Fibroblast of pulmonary artery (primary cell): ENCODE measurements at regions not wholly inside any gene's neighbourhood (a gene's known extent, or its start where the extent isn't known, plus 50 kb on each side); places are given as distances from the start of the nearest gene placed in this dataset.
"Not testable (repeated sequence)": the region's sequence is repeated elsewhere in the genome, so short reads cannot be mapped to it uniquely, and the experiment has no call there.

Source experiments
- DNase-seq: peaks from one replicate; pipeline ENCODE4 v3.0.0-alpha.2; 2010; ENCODE audit warnings: low read depth
- H3K4me3 ChIP-seq: replicated peaks from 2 replicates; pipeline ENCODE4 v1.5.1; 2011; ENCODE audit warnings: low read depth, mild to moderate bottlenecking, control low read depth, low read length, moderate library complexity
- TF ChIP-seq, protein P1 (sequence below): IDR thresholded peaks from 2 replicates; pipeline ENCODE4 v1.5.1; 2011; ENCODE audit warnings: mild to moderate bottlenecking, control low read depth, low read length, inconsistent platforms; ENCODE audit errors: missing control alignments

DNA sequence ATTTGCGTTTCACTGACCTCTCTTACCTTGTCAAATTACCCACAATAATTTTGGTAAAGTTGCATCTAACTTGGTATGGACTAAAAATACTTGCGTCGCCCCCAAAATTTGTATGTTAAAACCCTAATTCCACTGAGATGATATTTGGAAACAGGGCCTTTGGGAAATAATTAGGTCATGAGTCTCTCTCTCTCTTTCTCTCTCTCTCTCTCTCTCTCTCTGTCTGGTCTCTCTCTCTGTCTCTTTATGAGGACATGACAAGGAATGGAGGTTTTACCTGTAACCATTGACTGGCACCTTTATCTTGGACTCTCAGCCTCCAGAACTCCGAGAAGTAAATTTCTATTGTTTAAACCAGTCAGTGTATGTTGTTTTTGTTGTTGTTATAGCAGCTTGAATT, 111.5 kb upstream of the BDP1 start:
- not testable (repeated sequence) for H3K4me3 ChIP-seq, DNase-seq

GRCh38 chr5:71372601-71373000, 82.8 kb upstream of the BDP1 start:
- DNase-seq, H3K4me3 ChIP-seq: not testable (repeated sequence)

DNA sequence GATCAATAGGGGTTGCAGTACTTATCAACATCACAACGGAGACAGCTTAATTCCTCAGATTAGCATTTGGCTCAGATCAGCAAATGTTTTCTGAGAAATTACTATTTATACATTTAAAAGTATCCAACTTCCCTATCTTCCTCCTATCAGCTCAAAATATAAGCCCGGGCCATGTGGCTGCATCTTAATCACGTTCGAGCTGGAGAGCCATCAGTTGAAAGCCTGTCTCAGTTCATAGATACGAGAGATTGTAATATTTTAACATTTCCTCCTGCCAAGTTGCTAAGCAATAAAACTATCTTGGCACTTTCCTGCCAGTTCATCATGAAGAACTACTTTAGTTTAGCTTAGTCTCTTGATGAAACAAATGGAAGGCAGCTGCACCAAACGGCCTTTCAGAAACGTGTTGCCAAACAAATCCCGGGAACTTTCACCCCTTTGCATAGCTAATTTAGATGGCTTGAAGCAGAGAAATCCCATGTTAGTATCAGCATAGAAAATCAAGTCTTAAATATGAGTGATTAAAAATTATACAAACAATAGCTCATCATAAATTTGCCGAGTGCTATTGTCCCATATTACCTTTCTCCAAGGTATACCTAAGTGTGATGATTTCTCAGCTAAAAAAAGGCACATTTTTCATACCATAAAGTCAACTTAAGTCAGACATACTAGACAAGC, 82.3 kb upstream of the BDP1 start:
- H3K4me3 ChIP-seq, result not testable (repeated sequence)

DNA sequence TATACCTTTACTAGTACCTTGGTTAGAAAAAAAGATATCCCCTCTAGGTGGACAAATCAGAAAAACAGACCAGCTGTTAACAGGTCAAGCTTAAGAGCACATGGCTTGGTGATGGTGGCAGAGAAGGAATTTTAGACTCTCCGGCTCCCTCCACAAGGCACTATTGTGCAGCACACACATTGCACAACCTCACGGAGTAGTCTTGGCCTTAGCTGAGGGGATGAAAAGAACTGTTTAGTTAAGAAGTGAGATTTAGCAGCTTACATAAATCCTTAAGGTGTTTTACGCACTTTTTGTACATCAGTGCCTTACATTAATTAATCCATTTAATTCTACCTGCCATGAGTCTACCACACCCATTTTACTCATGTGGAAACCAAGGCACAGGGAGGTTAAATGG, 71.2 kb upstream of the BDP1 start:
- not testable (repeated sequence) for DNase-seq, H3K4me3 ChIP-seq

More for the DNA sequence above, 82.3 kb upstream of the BDP1 start:
- DNase-seq, result not testable (repeated sequence)

DNA sequence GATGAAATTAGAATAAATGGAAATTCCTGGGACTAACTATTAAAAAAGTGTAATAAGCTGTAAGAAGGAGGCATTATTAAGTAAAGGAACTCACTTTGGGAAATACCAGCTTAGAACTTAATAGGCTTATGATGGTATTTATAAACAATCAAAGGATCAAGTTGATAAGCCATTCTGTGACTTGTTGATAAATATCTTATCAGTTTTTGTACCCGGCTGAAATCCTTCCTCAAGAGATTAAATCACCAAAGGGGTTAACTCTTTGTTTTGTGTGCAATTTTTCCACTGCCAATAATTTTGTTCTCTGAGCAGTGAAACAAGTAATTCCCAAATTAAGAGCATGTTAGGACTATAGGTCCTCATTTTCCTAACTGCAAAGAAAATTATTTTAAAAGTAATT, 70.7 kb upstream of the BDP1 start:
- TF ChIP-seq, protein P1, sequence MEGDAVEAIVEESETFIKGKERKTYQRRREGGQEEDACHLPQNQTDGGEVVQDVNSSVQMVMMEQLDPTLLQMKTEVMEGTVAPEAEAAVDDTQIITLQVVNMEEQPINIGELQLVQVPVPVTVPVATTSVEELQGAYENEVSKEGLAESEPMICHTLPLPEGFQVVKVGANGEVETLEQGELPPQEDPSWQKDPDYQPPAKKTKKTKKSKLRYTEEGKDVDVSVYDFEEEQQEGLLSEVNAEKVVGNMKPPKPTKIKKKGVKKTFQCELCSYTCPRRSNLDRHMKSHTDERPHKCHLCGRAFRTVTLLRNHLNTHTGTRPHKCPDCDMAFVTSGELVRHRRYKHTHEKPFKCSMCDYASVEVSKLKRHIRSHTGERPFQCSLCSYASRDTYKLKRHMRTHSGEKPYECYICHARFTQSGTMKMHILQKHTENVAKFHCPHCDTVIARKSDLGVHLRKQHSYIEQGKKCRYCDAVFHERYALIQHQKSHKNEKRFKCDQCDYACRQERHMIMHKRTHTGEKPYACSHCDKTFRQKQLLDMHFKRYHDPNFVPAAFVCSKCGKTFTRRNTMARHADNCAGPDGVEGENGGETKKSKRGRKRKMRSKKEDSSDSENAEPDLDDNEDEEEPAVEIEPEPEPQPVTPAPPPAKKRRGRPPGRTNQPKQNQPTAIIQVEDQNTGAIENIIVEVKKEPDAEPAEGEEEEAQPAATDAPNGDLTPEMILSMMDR, result no peak
- DNase-seq, result no peak
- no peak overlapping the region for H3K4me3 ChIP-seq

DNA sequence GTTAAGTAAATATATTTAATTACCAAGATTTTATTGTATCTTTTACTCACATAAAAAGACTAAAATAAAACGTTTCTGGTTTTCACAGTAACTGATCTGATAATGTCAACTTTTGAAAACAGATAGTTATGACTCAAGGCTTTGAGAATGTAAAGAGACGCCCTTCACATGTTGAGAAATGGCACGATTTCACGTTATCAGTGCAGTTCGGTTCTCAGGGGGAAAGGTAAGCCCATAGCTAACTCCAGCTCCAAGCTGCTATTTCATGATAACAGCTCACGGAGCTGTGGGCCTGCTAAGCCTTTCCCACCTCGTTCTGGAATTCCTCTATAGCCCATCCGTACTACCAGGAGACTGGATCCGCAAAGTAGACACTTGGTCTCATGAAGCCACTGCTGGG, 70.2 kb upstream of the BDP1 start:
- DNase-seq, H3K4me3 ChIP-seq: not testable (repeated sequence)

DNA sequence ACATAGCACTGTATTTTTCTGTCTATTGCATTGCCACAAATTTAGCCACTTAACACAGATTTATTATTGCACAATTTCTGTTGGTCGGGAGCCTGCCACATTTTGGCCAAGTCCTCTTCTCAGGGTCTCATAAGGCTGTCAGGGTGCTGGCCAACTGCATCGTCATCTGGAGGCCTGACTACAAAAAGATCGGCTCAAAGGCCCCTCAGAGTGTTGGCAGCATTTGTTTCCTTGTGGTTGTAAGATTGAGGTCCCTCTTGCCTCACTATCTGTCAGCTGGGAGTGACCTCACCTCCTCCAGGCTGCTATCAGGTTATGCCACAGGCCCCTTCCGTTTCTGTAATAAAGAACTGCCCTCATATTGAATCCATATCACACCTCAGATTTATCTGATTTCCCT, 67.3 kb upstream of the BDP1 start:
- not testable (repeated sequence) for H3K4me3 ChIP-seq
- DNase-seq, result peak; percentile 6

DNA sequence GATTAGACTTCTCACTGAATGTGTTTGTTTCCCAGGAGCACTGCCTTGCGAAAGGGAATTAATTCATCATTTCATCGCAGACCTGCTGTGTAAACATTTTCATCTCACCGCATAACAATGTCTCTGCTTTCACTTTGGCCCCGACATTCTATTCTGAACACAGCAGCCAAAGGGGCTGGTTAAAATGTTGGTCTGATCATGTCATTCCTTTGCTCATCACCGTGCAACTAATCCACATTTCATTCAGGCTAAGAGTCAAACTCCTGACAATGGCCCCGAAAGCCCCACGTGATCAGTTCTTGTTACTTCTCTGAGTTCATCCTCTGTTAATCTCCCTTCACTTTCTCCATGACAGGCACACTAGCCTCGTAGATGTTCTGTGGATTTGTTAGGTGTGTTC, 57.1 kb upstream of the BDP1 start:
- not testable (repeated sequence) for H3K4me3 ChIP-seq, DNase-seq

GRCh38 chr5:71398859-71399258, 56.6 kb upstream of the BDP1 start:
- not testable (repeated sequence) for DNase-seq

GRCh38 chr5:71399443-71399842, 56.0 kb upstream of the BDP1 start:
- H3K4me3 ChIP-seq, DNase-seq: not testable (repeated sequence)

More at GRCh38 chr5:71398859-71399258, 56.6 kb upstream of the BDP1 start:
- H3K4me3 ChIP-seq, result not testable (repeated sequence)

GRCh38 chr5:71400626-71401025, 54.8 kb upstream of the BDP1 start:
- not testable (repeated sequence) for H3K4me3 ChIP-seq

DNA sequence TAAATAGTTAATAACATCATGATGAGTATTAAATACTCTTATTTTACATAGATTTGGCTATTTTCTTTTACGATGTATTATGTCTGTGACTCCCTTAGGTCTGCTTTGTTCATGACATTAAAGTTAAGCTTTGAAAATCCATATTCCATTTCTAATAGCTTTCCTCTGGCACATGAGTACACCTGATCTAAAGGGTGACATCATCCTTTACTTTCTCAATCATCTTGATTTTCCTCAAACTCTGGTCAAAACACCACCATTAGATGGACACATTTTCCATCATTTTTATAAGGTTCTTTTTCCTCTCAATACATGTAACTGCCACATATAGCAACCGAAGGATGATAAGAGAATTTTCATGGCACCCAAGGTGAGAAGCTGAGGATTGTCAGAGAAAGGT, 54.3 kb upstream of the BDP1 start:
- not testable (repeated sequence) for DNase-seq, H3K4me3 ChIP-seq

More at GRCh38 chr5:71400626-71401025, 54.8 kb upstream of the BDP1 start:
- DNase-seq, result not testable (repeated sequence)

- not testable (repeated sequence) for DNase-seq, H3K4me3 ChIP-seq
Observed at GRCh38 chr5:71401564-71401963, 53.9 kb upstream of the BDP1 start.

GRCh38 chr5:71404441-71404840, 51.0 kb upstream of the BDP1 start:
- not testable (repeated sequence) for H3K4me3 ChIP-seq, DNase-seq

DNA sequence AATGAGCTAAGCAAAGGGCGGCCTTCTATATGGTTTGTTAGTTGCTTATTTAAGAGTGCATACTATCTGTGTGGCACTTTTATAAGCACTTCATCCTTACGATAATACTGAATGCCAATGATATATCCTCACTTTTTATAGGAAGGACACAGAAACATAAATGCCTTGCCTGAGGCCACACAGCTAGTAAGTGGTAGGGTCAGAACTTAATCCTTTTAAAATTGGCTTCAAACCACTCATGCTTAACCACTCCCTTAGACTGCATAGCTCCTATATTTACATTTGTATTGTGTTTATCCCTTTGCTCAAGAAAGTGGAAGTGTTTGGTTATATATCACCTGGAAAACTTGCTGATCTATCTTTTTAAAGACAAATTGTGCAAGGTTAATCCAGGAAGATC, 50.5 kb upstream of the BDP1 start:
- DNase-seq, H3K4me3 ChIP-seq: not testable (repeated sequence)
